GM12874 (cell line): ENCODE measurements at regions not wholly inside any gene's neighbourhood (a gene's known extent, or its start where the extent isn't known, plus 50 kb on each side); places are given as distances from the start of the nearest gene placed in this dataset.

Source experiments
- TF ChIP-seq, protein P1 (sequence below): IDR thresholded peaks from 2 replicates; pipeline ENCODE4 v1.5.1; 2011; ENCODE audit warnings: low read depth, mild to moderate bottlenecking, control low read depth, low read length, moderate library complexity; ENCODE audit not compliant: insufficient read depth

DNA sequence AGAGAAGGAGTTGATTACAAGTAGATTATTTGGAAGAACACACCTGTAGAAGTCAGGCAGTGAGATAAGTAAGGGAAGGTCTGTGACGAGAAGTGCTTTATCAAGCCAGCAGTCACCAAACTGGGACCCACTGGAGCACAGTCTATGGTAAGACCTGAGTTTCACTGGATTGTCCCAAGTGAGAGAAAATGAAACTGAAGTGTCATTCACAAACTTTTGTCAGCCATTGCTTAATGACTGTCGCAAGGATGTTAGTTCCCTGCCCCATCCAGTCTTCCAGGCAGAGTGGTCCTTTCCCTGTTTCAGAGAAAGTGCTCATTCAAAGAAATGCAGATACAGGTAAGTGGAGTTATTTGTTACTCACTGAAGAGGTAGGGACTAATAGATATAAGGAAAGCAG, 728.0 kb upstream of the TENM4 start:
- TF ChIP-seq, protein P1, sequence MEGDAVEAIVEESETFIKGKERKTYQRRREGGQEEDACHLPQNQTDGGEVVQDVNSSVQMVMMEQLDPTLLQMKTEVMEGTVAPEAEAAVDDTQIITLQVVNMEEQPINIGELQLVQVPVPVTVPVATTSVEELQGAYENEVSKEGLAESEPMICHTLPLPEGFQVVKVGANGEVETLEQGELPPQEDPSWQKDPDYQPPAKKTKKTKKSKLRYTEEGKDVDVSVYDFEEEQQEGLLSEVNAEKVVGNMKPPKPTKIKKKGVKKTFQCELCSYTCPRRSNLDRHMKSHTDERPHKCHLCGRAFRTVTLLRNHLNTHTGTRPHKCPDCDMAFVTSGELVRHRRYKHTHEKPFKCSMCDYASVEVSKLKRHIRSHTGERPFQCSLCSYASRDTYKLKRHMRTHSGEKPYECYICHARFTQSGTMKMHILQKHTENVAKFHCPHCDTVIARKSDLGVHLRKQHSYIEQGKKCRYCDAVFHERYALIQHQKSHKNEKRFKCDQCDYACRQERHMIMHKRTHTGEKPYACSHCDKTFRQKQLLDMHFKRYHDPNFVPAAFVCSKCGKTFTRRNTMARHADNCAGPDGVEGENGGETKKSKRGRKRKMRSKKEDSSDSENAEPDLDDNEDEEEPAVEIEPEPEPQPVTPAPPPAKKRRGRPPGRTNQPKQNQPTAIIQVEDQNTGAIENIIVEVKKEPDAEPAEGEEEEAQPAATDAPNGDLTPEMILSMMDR: no peak

DNA sequence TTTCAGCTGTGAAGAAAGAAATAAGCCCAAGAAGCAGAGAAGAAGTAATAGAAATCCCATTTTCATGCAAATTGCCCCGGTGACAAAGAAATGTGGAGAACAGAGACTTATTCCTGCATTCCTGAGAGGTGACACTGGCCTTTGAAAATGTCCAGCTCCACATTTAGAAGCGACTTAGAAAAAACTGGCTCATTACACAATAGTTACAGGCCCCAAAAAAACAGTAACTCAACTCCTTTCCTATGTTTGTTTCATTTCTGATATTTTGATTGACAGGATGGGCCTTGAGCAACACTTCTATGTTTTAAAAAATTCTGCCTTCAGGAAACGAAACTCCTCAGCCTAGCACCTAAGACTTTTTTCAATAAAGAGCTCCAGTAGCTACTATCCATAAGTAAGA, 726.9 kb upstream of the TENM4 start:
- TF ChIP-seq, protein P1: no peak

DNA sequence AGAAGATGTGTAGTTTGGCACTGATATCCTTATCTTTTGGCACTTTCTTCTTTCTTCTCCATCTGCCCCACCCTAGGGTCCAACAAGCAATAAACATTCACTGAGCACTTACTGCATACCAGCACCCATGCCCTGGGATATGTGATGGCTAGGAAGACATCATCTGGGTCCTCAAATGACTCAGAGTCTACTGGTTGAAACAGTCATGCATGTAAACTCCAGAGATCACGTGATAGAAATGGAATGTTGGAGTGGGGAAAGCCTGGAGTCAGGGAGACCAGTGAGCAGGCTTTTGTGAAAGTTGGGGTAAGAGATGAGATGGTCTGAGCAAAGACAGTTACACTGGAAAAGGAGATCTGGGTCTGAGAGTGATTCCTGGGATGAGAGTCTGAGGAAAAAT, 724.9 kb upstream of the TENM4 start:
- TF ChIP-seq, protein P1: no peak

DNA sequence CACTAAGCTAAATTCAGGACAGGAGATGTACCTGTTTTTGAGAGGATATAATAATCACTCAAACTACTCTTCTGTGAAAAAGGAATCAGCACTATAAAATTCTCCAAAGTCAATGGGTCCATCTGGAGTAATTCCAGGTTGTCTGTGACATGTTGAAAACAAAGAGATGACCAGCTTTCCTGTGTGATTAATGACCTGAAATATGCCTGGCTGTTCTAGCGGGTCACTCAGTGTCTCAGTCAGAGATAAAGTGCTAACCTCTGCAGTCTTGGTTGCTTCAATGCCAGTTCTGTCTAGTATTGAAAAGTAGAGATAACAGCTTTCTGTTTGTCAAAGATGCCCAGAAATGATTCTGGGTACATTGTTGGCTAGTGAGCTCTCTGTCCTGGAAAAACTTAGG, 722.6 kb upstream of the TENM4 start:
- TF ChIP-seq, protein P1: no peak

DNA sequence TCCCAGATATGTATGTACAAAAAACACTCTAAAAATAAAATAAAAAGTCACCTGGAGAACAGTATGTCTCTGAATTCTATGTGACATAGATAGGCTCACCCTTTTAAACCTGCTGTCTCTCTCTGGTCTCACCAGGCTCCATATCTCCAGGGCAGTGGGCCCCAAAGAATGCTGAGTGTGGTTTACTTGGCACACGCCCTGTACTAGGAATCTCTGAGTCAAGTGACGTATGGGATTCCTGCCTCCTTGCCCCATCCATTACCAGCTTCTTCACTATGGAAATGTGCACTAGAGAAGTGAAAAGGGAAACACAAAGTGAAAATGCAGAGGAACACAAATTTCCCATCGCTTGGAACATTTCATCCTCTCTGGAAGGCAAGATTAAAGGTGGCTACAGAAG, 722.2 kb upstream of the TENM4 start:
- TF ChIP-seq, protein P1: no peak

DNA sequence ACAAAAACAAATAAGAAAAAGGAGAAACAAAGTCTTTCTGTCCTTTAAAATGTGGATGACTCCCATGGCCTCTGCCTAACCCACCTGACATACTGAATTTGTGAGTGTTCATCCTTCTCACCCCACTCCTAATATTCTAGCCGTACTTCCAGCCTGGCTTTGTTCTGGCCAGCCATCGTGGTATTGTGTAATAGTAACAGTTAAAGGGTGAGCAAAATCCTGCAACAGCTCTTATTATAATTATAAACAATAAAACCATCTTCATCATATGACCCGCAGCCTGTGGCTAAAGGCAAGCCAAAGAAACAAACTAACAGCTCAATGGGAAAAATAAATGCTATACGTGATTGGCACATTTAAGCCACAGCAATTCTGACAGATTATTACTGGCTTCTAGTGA, 721.6 kb upstream of the TENM4 start:
- TF ChIP-seq, protein P1: no peak

DNA sequence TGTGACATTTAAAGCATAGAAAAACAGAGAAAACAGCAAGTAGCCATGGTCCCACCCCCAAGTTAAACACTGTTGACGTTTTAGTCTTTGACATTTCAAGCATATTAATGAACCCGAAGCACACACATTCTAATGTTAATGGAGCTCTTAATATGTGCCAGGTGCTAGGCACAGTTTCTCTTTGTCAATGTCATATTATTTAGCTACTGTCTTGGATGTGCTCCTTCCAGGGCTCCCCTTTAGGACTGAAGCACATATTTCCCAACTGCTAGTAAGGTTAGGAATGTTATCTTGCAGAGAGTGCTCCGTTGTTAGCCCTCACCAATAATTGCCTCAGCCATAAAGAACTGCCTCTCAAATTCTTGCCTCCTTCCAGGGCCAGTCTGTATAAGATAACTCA, 716.6 kb upstream of the TENM4 start:
- TF ChIP-seq, protein P1: no peak

DNA sequence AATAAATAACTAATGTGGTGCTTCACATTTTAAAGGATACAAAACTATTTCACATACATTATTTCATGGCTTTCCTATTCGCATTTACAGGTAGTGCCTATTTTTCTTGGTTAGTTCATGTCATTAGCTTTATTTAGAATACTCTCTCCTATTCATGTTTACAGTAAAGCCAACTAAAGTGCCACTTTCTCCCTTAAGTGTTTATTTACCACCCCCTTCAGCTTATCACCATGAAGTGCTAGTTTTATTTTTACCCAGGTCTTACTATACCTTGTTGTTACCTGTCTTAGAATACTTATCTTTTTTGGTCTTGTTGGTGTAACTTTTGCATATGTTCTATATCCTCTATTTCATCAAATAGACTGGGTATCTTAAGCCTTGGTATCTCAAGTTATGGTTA, 715.2 kb upstream of the TENM4 start:
- TF ChIP-seq, protein P1: no peak
